HUES64 (cell line): ENCODE measurements at regions not wholly inside any gene's neighbourhood (a gene's known extent, or its start where the extent isn't known, plus 50 kb on each side); places are given as distances from the start of the nearest gene placed in this dataset.

Source experiments
- H3K27ac ChIP-seq: 2 replicates; pipeline ENCODE4 v1.7.0; 2013; ENCODE audit warnings: low read depth, low read length, inconsistent platforms
- H3K27me3 ChIP-seq: 2 replicates; pipeline ENCODE4 v1.6.1; 2013; ENCODE audit warnings: mild to moderate bottlenecking, low read length; ENCODE audit not compliant: insufficient read depth
- H3K36me3 ChIP-seq: 2 replicates; pipeline ENCODE4 v1.6.1; 2013; ENCODE audit warnings: mild to moderate bottlenecking, low read length; ENCODE audit not compliant: insufficient read depth
- H3K4me1 ChIP-seq: 2 replicates; pipeline ENCODE4 v1.6.1; 2013; ENCODE audit warnings: mild to moderate bottlenecking, low read length, moderate library complexity; ENCODE audit not compliant: insufficient read depth
- H3K4me3 ChIP-seq: 2 replicates; pipeline ENCODE4 v1.5.1; 2013; ENCODE audit warnings: mild to moderate bottlenecking, low read length, moderate library complexity
- H3K9ac ChIP-seq: 2 replicates; pipeline ENCODE4 v1.6.1; 2013; ENCODE audit warnings: mild to moderate bottlenecking, low read depth, low read length
- H3K9me3 ChIP-seq: 2 replicates; pipeline ENCODE4 v1.6.1; 2013; ENCODE audit warnings: low read depth, low read length; ENCODE audit not compliant: insufficient read depth
- WGBS: fragments of 150-250, 120-280 bp; methylation state at CpG from one replicate; pipeline ENCODE4 v1.1.7; 2013; ENCODE audit warnings: missing lambda C conversion rate; 5-methylcytosine and 5-hydroxymethylcytosine counted together

DNA sequence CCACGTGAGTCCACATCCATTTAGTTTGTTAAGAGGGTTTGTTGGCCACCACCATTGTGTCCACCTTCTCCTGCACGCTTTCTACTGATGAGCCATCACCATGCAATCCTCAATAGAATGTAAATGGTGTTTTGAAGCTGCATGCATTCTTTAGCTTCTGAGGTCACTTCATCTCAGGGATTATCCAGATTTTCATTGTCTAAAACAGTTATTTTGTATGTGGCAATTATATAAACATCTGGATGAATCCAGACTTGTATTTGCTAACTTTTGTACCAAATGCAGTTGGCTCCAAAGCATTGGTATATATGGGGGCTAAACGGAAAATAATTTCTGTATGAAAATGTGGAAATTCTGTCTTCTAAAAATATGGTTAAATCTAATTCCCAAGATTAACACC lies 231.2 kb upstream of the ARID1B start:
- Histone ChIP-seq H3K27ac (no peak overlapping the region), H3K27me3 (no peaks in the 10 kb centered on the region), H3K4me1 (no peaks in the 10 kb centered on the region), H3K36me3 (no peaks in the 10 kb centered on the region), H3K9ac (no peak overlapping the region), H3K9me3 (no peaks in the 10 kb centered on the region), H3K4me3 (no peak overlapping the region)
- WGBS = 92% methylated on average over 2 of the region's 3 CpGs

DNA sequence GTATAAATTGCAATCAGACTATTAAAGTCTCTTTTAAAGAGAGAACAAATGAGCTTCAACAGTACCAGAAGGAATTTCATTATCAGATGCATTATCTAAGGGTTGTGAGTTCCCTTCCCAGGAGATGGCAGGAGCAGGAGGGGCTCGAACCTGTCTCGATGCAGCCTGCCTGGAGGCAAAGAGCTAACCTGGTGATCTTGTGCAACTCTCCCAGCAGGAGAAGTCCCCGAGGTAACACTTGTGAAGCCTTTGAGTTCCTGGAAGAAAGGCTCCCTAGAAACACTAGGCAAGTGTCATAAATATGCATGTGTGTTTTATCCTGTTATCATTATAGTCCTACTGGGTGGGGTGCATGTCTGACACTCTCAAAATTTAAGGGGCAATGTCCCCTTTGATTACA lies 232.2 kb upstream of the ARID1B start:
- Histone ChIP-seq H3K9ac (no peak overlapping the region), H3K27ac (no peak overlapping the region), H3K4me3 (no peak overlapping the region), H3K27me3 (no peaks in the 10 kb centered on the region), H3K36me3 (no peaks in the 10 kb centered on the region), H3K9me3 (no peaks in the 10 kb centered on the region), H3K4me1 (no peaks in the 10 kb centered on the region)
- WGBS = 74% methylated on average over 3 of the region's 3 CpGs

DNA sequence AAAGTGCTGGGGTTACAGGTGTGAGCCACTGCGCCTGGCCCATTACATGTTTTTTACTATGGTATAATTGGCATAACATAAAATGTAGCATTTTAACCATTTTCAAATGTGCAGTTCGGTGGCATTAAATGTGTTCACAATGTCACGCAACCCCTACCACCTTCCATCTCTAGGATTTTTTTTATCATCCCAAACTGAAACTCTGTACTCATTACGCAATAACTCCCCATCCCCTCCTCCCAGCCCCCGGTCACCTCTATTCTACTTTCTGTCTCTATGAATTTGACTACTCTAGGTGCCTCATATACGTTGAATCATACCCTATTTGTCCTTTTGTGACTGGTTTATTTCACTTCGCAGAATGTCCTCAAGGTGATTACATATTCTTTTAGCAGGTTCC lies 233.1 kb upstream of the ARID1B start:
- Histone ChIP-seq H3K4me1 (no peaks in the 10 kb centered on the region), H3K4me3 (no peak overlapping the region), H3K27me3 (no peaks in the 10 kb centered on the region), H3K9me3 (no peaks in the 10 kb centered on the region), H3K27ac (no peak overlapping the region), H3K9ac (no peak overlapping the region), H3K36me3 (no peaks in the 10 kb centered on the region)
- WGBS = 94% methylated on average over 7 of the region's 7 CpGs

DNA sequence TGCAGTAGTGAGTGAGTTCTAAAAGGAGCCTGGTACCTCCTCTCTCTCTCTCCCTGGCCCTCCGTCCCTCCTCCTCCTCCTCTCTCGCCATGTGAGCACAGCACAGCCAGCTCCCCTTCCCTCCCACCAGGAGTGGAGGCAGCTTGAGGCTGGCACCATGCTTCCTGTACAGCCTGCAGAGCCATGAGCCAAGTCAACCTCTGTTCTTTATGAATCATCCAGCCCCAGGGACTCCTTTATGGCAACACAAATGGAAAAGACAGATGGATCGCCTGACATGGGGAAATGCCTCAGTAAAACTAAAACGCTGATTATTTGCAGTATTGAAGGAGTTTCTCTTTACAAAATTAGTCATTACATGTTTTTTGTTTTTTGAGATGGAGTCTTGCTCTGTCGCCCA lies 233.7 kb upstream of the ARID1B start:
- Histone ChIP-seq H3K9me3 (no peaks in the 10 kb centered on the region), H3K9ac (no peak overlapping the region), H3K27ac (no peak overlapping the region), H3K36me3 (no peaks in the 10 kb centered on the region), H3K4me1 (no peaks in the 10 kb centered on the region), H3K4me3 (no peak overlapping the region), H3K27me3 (no peaks in the 10 kb centered on the region)
- WGBS = 74% methylated on average over 5 of the region's 5 CpGs

DNA sequence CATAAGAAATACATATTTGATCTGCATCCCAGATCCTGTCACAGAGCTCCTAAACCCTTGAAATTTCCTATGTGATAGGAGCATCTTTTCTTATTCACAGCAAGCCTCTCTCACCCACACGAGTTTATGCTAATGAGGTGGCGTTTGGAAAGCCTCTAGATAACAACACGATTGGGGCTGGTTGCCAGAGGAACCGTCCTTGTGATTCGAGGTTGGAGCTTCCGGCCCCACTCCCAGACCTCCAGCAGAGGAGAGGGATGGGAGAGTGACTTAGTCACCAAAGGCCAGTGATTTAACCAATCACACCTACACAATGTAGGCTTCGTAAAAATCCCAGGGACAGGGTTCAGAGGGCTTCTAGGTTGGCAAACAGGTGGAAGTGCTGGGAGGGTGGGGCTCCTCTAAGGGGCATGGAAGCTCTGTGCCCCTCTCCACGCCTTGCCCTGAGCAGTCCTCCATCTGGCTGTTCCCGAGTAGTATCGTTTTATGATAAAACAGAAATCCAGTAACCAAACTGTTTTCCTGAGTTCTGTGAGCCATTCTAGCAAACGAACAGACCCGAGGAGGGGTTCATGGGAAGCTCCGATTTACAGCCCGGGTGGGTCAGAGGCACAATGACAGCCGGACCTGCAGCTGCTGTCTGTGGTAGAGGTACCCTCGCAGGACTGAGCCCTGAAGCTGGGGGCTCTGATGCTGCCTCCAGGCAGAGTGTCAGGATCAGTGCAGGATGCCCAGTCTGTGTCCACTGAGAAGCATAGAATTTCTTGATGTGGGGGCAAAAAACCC lies 238.1 kb upstream of the ARID1B start:
- Histone ChIP-seq H3K9me3 (no peaks in the 10 kb centered on the region), H3K4me3 (no peak overlapping the region), H3K27me3 (no peaks in the 10 kb centered on the region), H3K4me1 (0 out of 2 replicates have a peak, but pooled peaks cover 3% of the 10 kb centered on the region), H3K36me3 (no peaks in the 10 kb centered on the region), H3K27ac (no peak overlapping the region), H3K9ac (no peak overlapping the region)
- 67% methylated on average over 15 of the region's 16 CpGs for WGBS

DNA sequence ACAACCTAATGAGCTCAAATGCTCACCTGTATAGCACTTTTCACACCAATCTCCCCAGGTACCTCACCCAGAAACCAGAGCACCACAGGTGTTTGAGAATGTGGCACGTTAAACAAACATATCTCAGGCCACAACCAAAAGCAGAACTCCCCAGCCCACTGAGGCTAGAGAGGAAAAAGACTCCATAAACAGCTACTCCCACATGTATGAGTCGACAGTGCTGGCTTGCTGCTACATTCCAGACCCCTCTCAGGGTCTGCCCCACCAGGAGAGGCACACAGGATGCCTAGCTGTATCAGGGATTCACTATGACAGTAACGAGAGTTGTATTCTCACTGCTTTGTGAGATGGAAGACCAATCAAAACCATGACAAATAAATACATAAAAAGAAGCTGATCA lies 242.6 kb upstream of the ARID1B start:
- Histone ChIP-seq H3K4me1 (0 out of 2 replicates have a peak, but pooled peaks cover 3% of the 10 kb centered on the region), H3K4me3 (no peak overlapping the region), H3K9ac (no peak overlapping the region), H3K27me3 (no peaks in the 10 kb centered on the region), H3K36me3 (no peaks in the 10 kb centered on the region), H3K27ac (no peak overlapping the region), H3K9me3 (no peaks in the 10 kb centered on the region)
- WGBS = 63% methylated on average over 3 of the region's 3 CpGs

DNA sequence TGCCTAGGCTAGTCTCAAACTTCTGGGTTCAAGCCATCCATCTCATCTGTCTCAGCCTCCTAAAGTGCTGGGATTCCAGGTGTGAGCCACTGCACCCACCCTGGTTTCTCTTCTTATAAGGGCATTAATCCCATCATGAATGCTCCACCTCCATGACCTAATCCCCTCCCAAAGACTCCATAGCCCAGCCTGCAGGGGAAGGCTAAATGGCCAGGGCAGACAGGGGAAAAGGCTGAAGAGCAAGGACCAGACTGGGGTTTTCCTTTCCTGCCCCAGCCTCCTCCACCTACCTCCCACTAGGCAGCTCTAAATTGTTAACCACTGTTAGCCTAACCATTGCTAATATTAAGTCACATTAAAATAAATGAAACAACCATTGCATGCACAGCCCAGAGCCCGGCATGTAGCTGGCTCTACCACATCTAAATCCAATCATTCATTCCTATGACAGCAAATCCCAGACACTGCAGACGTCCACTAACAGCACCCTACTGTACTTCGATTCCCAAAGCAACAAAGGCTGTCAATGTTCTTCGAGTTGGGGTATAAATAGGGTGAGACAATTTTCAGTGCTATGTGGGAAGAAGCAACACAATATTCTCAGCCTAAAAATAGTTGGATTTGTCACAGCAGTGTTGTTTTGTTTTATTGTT lies 243.2 kb upstream of the ARID1B start:
- Histone ChIP-seq H3K27ac (no peak overlapping the region), H3K4me1 (0 out of 2 replicates have a peak, but pooled peaks cover 3% of the 10 kb centered on the region)
- WGBS = 90% methylated on average over 4 of the region's 4 CpGs

DNA sequence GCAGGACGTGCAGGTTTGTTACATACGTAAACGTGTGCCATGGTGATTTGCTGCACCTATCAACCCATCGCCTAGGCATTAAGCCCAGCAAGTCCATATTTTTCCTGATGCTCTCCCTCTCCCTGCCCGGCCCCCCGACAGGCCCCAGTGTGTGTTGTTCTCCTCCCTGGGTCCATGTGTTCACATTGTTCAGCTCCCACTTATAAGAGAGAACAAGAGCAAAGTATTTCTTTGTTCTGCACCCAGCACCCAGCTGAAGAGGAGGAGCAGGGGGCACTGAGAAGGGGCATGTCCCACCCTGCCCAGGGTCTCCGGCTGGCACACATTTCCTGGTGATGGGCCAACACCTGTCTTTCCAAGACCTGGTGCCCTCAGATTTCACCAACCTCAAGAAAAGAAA lies 251.1 kb upstream of the ARID1B start:
- no peak overlapping the region for H3K9ac ChIP-seq
- 96% methylated on average over 7 of the region's 7 CpGs for WGBS
- no peaks in the 10 kb centered on the region for H3K4me1 ChIP-seq
- no peaks in the 10 kb centered on the region for H3K27me3 ChIP-seq
- no peak overlapping the region for H3K4me3 ChIP-seq
- no peaks in the 10 kb centered on the region for H3K9me3 ChIP-seq
- no peak overlapping the region for H3K27ac ChIP-seq
- no peaks in the 10 kb centered on the region for H3K36me3 ChIP-seq

More for the DNA sequence above, 243.2 kb upstream of the ARID1B start:
- Histone ChIP-seq H3K4me3 (no peak overlapping the region), H3K27me3 (no peaks in the 10 kb centered on the region), H3K36me3 (no peaks in the 10 kb centered on the region), H3K9ac (no peak overlapping the region), H3K9me3 (no peaks in the 10 kb centered on the region)

DNA sequence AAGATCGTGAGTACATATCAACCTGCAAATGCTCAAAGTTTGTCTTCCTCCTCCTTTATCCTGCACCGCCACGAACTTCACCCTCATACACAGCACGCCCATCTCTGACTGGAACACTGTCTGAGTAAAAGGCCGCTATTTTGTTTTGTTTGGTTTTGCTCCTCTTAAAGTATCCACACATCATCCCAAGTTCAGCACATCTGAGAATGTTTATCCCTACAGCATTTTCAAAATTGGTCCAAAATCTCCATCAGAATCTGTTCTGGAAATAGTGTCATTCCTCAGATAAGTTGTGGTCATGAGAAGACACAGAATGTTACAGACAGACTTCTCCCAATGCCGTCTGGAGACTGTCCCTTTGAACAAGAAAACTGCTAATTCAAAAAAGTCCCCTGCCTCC lies 251.6 kb upstream of the ARID1B start:
- no peaks in the 10 kb centered on the region for H3K4me1 ChIP-seq
- no peak overlapping the region for H3K4me3 ChIP-seq
- H3K27ac ChIP-seq = no peak overlapping the region
- no peaks in the 10 kb centered on the region for H3K9me3 ChIP-seq
- H3K27me3 ChIP-seq = no peaks in the 10 kb centered on the region
- no peak overlapping the region for H3K9ac ChIP-seq
- WGBS = 98% methylated on average over 6 of the region's 6 CpGs
- no peaks in the 10 kb centered on the region for H3K36me3 ChIP-seq

DNA sequence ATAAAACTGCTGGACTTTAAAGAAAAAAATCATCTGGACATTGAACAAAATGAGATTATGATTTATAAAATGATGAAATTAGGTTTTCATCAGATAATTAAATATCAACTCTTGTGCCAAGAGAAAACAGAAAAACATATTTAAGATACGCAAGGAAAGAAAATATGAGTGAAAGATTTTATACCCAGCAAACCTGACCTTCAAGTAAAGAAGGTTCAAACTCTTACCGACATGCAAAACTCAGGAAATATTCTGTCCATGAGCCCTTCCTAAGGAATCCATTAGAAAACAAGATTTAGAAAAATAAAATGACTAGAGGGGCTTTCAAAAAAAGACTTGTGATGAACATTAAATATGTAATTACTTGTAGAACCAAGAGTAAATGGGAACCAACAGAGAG lies 257.2 kb upstream of the ARID1B start:
- Histone ChIP-seq H3K27ac (no peak overlapping the region), H3K9me3 (peaks cover 5% of the 10 kb centered on the region; the same call in 1 of the 2 replicates), H3K4me3 (no peak overlapping the region), H3K36me3 (no peaks in the 10 kb centered on the region), H3K27me3 (no peaks in the 10 kb centered on the region), H3K9ac (no peak overlapping the region), H3K4me1 (no peaks in the 10 kb centered on the region)
- WGBS = no CpG with 5 or more reads among the region's 2 CpGs

DNA sequence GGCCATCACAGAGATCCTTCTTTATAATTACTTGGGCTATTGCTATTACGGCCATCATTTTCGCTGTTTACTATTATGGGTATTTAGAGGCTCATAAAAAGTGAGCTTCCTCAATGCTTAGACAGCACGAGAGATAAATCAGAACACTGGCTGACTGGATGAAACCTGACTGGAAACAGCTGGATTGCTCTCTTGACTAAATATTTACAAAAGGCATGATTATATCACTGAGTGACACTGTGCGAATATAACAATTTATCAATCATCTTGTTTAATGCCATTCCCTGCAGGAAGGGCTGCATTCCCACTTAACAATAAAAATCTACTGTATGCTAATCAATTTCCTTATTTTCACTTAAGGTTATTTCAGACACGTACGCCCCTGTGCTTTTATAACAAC lies 260.1 kb upstream of the ARID1B start:
- no peaks in the 10 kb centered on the region for H3K27me3 ChIP-seq
- peaks cover 5% of the 10 kb centered on the region; the same call in 1 of the 2 replicates for H3K9me3 ChIP-seq
- H3K4me1 ChIP-seq = no peaks in the 10 kb centered on the region
- H3K9ac ChIP-seq = no peak overlapping the region
- WGBS = 94% methylated on average over 6 of the region's 6 CpGs
- no peaks in the 10 kb centered on the region for H3K36me3 ChIP-seq
- no peak overlapping the region for H3K4me3 ChIP-seq
- H3K27ac ChIP-seq = no peak overlapping the region
